ENCODE measurements at regions not wholly inside any gene's neighbourhood (a gene's known extent, or its start where the extent isn't known, plus 50 kb on each side); places are given as distances from the start of the nearest gene placed in this dataset.

DNA sequence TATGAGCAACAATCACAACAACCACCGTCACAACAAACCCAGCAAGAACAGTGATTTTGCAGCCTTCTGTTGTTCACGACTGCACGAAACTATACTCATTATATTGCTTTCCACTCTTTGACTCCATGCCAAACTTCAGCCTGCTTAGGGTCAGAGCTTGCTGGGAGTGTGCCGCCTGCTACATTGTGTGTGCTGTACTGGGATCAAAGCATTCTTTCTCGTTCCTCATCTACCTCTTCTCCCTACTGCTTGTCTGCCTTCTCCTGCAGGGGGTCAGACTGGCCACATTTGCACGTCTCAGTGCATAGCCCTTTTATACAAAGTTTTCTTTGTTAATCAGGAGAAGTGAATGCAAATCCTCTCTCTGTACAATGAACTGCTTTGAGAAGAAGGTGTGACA lies 401.6 kb upstream of the CITED2 start:
- peak; percentile 53 for DNase-seq
- Histone ChIP-seq H3K9ac (ENCODE audit: extremely low read depth, low read length, poor library complexity, severe bottlenecking) (no peak overlapping the region), H3K36me3 (ENCODE audit: control insufficient read depth, insufficient read depth, low read length) (no peaks in the 10 kb centered on the region), H3K9me3 (ENCODE audit: control insufficient read depth, low read length) (no peaks in the 10 kb centered on the region), H3K4me1 (ENCODE audit: control insufficient read depth, insufficient read depth, low read length) (peaks cover 2% of the 10 kb centered on the region), H3K27me3 (ENCODE audit: control insufficient read depth, insufficient read depth, low read length, poor library complexity, severe bottlenecking) (no peaks in the 10 kb centered on the region), H3K4me3 (ENCODE audit: low read length) (no peak overlapping the region), H3K27ac (ENCODE audit: low read depth, low read length) (peak overlapping the region; percentile 95)
- Mint-ChIP-seq H3K4me1 (peaks cover 34% of the 10 kb centered on the region), H3K27me3 (ENCODE audit: insufficient read depth) (peaks cover 14% of the 10 kb centered on the region), H3K9me3 (no peaks in the 10 kb centered on the region), H3K27ac (no peak overlapping the region), H3K4me3 (no peak overlapping the region), H3K36me3 (ENCODE audit: low read depth) (no peaks in the 10 kb centered on the region)
- 61 to 67% methylated on average over 5 to 6 of the region's 6 CpGs for WGBS, 2 experiments (ENCODE audit: insufficient coverage in 1 of 2, insufficient read length in 1 of 2)
- TF ChIP-seq, protein P1, sequence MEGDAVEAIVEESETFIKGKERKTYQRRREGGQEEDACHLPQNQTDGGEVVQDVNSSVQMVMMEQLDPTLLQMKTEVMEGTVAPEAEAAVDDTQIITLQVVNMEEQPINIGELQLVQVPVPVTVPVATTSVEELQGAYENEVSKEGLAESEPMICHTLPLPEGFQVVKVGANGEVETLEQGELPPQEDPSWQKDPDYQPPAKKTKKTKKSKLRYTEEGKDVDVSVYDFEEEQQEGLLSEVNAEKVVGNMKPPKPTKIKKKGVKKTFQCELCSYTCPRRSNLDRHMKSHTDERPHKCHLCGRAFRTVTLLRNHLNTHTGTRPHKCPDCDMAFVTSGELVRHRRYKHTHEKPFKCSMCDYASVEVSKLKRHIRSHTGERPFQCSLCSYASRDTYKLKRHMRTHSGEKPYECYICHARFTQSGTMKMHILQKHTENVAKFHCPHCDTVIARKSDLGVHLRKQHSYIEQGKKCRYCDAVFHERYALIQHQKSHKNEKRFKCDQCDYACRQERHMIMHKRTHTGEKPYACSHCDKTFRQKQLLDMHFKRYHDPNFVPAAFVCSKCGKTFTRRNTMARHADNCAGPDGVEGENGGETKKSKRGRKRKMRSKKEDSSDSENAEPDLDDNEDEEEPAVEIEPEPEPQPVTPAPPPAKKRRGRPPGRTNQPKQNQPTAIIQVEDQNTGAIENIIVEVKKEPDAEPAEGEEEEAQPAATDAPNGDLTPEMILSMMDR (conservative IDR thresholded peaks at IDR 0.05): no peak

DNA sequence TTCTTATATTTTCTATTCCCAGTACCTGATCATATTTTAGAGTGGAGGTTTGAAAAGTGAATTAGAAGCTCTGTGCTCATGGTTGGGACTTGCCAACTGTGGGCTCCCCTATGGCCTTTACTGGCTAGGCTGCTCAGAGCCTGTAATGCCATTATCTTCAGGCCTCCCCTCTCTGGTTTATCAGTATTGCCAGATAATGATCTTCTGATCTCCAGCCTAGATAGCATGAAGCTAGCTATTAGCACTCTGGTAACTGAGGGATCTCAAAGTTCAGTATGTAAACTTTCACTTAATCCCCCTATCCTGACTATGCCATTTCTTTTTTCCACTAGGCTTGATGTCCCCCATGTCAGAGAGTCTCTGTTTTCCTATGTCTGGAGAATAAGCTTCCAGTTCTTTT lies 393.7 kb upstream of the CITED2 start:
- Histone ChIP-seq H3K27ac (ENCODE audit: low read depth, low read length) (no peak overlapping the region), H3K36me3 (ENCODE audit: control insufficient read depth, insufficient read depth, low read length) (no peaks in the 10 kb centered on the region), H3K4me3 (ENCODE audit: low read length) (no peak overlapping the region), H3K9me3 (ENCODE audit: control insufficient read depth, low read length) (no peaks in the 10 kb centered on the region), H3K9ac (ENCODE audit: extremely low read depth, low read length, poor library complexity, severe bottlenecking) (no peak overlapping the region), H3K27me3 (ENCODE audit: control insufficient read depth, insufficient read depth, low read length, poor library complexity, severe bottlenecking) (peaks cover 15% of the 10 kb centered on the region), H3K4me1 (ENCODE audit: control insufficient read depth, insufficient read depth, low read length) (no peaks in the 10 kb centered on the region)
- H3K27ac Mint-ChIP-seq: no peak overlapping the region
- no peak for DNase-seq
- H3K27me3 Mint-ChIP-seq (ENCODE audit: insufficient read depth): peaks cover 43% of the 10 kb centered on the region
- no peak overlapping the region for H3K4me3 Mint-ChIP-seq
- peaks cover 18% of the 10 kb centered on the region for H3K4me1 Mint-ChIP-seq
- no peaks in the 10 kb centered on the region for H3K36me3 Mint-ChIP-seq (ENCODE audit: low read depth)
- no peaks in the 10 kb centered on the region for H3K9me3 Mint-ChIP-seq
- TF ChIP-seq, protein P1 (conservative IDR thresholded peaks at IDR 0.05): no peak

DNA sequence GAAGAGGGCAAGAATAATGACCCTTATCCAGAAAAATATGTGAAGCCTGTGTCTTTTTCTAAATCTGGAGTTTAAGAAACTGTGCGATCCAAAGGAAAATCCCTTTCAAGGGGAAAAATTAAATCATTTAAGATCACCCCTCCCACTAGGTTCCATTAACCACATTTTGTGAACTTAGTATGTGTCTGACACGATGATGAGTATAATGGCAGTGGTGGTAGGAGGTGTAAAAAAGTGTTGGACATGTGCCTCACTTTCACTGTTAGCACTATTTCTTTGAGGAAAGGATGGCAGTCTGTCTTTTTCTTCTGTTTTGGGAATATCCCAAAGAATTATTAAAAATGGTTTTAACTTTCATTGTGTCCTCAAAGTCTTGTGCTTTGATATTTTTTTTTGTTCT lies 392.3 kb upstream of the CITED2 start:
- Mint-ChIP-seq H3K9me3 (no peaks in the 10 kb centered on the region), H3K4me1 (peaks cover 18% of the 10 kb centered on the region), H3K27ac (no peak overlapping the region), H3K36me3 (ENCODE audit: low read depth) (no peaks in the 10 kb centered on the region), H3K4me3 (no peak overlapping the region), H3K27me3 (ENCODE audit: insufficient read depth) (peaks cover 38% of the 10 kb centered on the region)
- TF ChIP-seq, protein P1 (conservative IDR thresholded peaks at IDR 0.05): no peak
- no peaks in the 10 kb centered on the region for H3K9me3 ChIP-seq (ENCODE audit: control insufficient read depth, low read length)
- 100% methylated on average over 2 of the region's 2 CpGs; no CpG with 5 or more reads in 1 of the 2 experiments for WGBS, 2 experiments (ENCODE audit: insufficient coverage in 1 of 2, insufficient read length in 1 of 2)
- no peak overlapping the region for H3K9ac ChIP-seq (ENCODE audit: extremely low read depth, low read length, poor library complexity, severe bottlenecking)
- no peaks in the 10 kb centered on the region for H3K36me3 ChIP-seq (ENCODE audit: control insufficient read depth, insufficient read depth, low read length)
- peaks cover 15% of the 10 kb centered on the region for H3K27me3 ChIP-seq (ENCODE audit: control insufficient read depth, insufficient read depth, low read length, poor library complexity, severe bottlenecking)
- no peak overlapping the region for H3K4me3 ChIP-seq (ENCODE audit: low read length)
- no peak overlapping the region for H3K27ac ChIP-seq (ENCODE audit: low read depth, low read length)
- no peak for DNase-seq
- H3K4me1 ChIP-seq (ENCODE audit: control insufficient read depth, insufficient read depth, low read length): no peaks in the 10 kb centered on the region

All from endodermal cell (in vitro differentiated cells).